H9 (cell line): ENCODE measurements at regions not wholly inside any gene's neighbourhood (a gene's known extent, or its start where the extent isn't known, plus 50 kb on each side); places are given as distances from the start of the nearest gene placed in this dataset.

Experiments
- DNase-seq: peaks from one replicate; pipeline ENCODE4 v3.0.0-alpha.2; 2017
- H2AFZ ChIP-seq: one replicate; pipeline ENCODE4 v1.6.1; 2013; ENCODE audit warnings: mild to moderate bottlenecking, low read length, control low read depth, moderate library complexity
- H2AK5ac ChIP-seq: 2 replicates; pipeline ENCODE4 v1.6.1; 2013; ENCODE audit warnings: low read length, control low read depth, mixed read lengths; ENCODE audit not compliant: insufficient read length
- H2BK120ac ChIP-seq: one replicate; pipeline ENCODE4 v1.6.1; 2013; ENCODE audit warnings: low read depth, mild to moderate bottlenecking, low read length, control low read depth, inconsistent platforms; ENCODE audit not compliant: poor library complexity, severe bottlenecking
- H2BK12ac ChIP-seq: 2 replicates; pipeline ENCODE4 v1.6.1; 2013; ENCODE audit warnings: low read length, control low read depth, mixed read lengths, low read depth; ENCODE audit not compliant: insufficient read length
- H2BK15ac ChIP-seq: 2 replicates; pipeline ENCODE4 v1.6.1; 2013; ENCODE audit warnings: low read depth, low read length, control low read depth
- H2BK20ac ChIP-seq: one replicate; pipeline ENCODE4 v1.6.1; 2013; ENCODE audit warnings: low read depth, mild to moderate bottlenecking, low read length, control low read depth, inconsistent platforms; ENCODE audit not compliant: poor library complexity, severe bottlenecking
- H2BK5ac ChIP-seq: 2 replicates; pipeline ENCODE4 v1.6.1; 2013; ENCODE audit warnings: low read length, control low read depth, mixed read lengths; ENCODE audit not compliant: insufficient read length
- H3K14ac ChIP-seq: 2 replicates; pipeline ENCODE4 v1.6.1; 2013; ENCODE audit warnings: low read length, control low read depth; ENCODE audit not compliant: insufficient read depth
- H3K18ac ChIP-seq: 2 replicates; pipeline ENCODE4 v1.6.1; 2013; ENCODE audit warnings: low read depth, mild to moderate bottlenecking, mixed read lengths, low read length, control low read depth; ENCODE audit not compliant: insufficient read length
- H3K23ac ChIP-seq: 2 replicates; pipeline ENCODE4 v1.6.1; 2013; ENCODE audit warnings: low read length, control low read depth, mixed read lengths, low read depth; ENCODE audit not compliant: insufficient read length
- H3K23me2 ChIP-seq: 2 replicates; pipeline ENCODE4 v1.6.1; 2013; ENCODE audit warnings: low read depth, mild to moderate bottlenecking, mixed read lengths, low read length, control low read depth; ENCODE audit not compliant: insufficient read length, poor library complexity, severe bottlenecking
- H3K27ac ChIP-seq: 2 replicates; pipeline ENCODE4 v1.5.1; 2013; ENCODE audit warnings: low read length, control low read depth, mixed read lengths, low read depth; ENCODE audit not compliant: insufficient read length
- H3K27me3 ChIP-seq: 2 replicates; pipeline ENCODE4 v1.6.1; 2013; ENCODE audit warnings: low read length, control low read depth, inconsistent platforms; ENCODE audit not compliant: insufficient read depth
- H3K4ac ChIP-seq: 2 replicates; pipeline ENCODE4 v1.6.1; 2013; ENCODE audit warnings: low read depth, mild to moderate bottlenecking, control low read depth, inconsistent platforms, low read length, moderate library complexity
- H3K4me1 ChIP-seq: 2 replicates; pipeline ENCODE4 v1.6.1; 2013; ENCODE audit warnings: low read length, control low read depth, inconsistent platforms; ENCODE audit not compliant: insufficient read depth
- H3K4me2 ChIP-seq: 2 replicates; pipeline ENCODE4 v1.6.1; 2013; ENCODE audit warnings: low read length, control low read depth, mixed read lengths; ENCODE audit not compliant: insufficient read length, insufficient read depth
- H3K56ac ChIP-seq: 2 replicates; pipeline ENCODE4 v1.6.1; 2013; ENCODE audit warnings: low read depth, mild to moderate bottlenecking, mixed read lengths, low read length, control low read depth; ENCODE audit not compliant: insufficient read length
- H3K79me1 ChIP-seq: 2 replicates; pipeline ENCODE4 v1.6.1; 2013; ENCODE audit warnings: low read depth, mild to moderate bottlenecking, moderate library complexity, low read length, control low read depth, inconsistent platforms; ENCODE audit not compliant: insufficient read depth, poor library complexity, severe bottlenecking
- H3K79me2 ChIP-seq: 2 replicates; pipeline ENCODE4 v1.6.1; 2013; ENCODE audit warnings: low read length, control low read depth, inconsistent platforms; ENCODE audit not compliant: insufficient read depth
- H3K9ac ChIP-seq: 2 replicates; pipeline ENCODE4 v1.6.1; 2013; ENCODE audit warnings: low read length, control low read depth, mixed read lengths; ENCODE audit not compliant: insufficient read length; ENCODE audit errors: extremely low read depth
- H3K9me3 ChIP-seq: one replicate; pipeline ENCODE4 v1.6.1; 2013; ENCODE audit warnings: low read depth, low read length, inconsistent platforms; ENCODE audit not compliant: control insufficient read depth
- H3T11ph ChIP-seq: one replicate; pipeline ENCODE4 v1.6.1; 2013; ENCODE audit warnings: mild to moderate bottlenecking, low read length, control low read depth, inconsistent platforms
- H4K20me1 ChIP-seq: one replicate; pipeline ENCODE4 v1.6.1; 2013; ENCODE audit not compliant: control insufficient read depth, insufficient read length, insufficient read depth
- H4K5ac ChIP-seq: 2 replicates; pipeline ENCODE4 v1.6.1; 2013; ENCODE audit warnings: low read depth, mild to moderate bottlenecking, mixed read lengths, low read length, control low read depth; ENCODE audit not compliant: insufficient read length
- H4K8ac ChIP-seq: replicated peaks from 2 replicates; pipeline ENCODE4 v1.6.1; 2013; ENCODE audit warnings: low read length, control low read depth, mixed read lengths, low read depth; ENCODE audit not compliant: insufficient read length
- H4K91ac ChIP-seq: 2 replicates; pipeline ENCODE4 v1.6.1; 2013; ENCODE audit warnings: low read depth, mild to moderate bottlenecking, moderate library complexity, mixed read lengths, low read length, control low read depth; ENCODE audit not compliant: insufficient read length
- H3K27ac Mint-ChIP-seq, 3 experiments: 2 replicates in 2 of 3; 3 replicates in 1 of 3; pipeline ENCODE4 v1.8.0; 2020 to 2021; ENCODE audit warnings: mixed read lengths in 3 of 3, mild to moderate bottlenecking in 1 of 3, moderate library complexity in 1 of 3
- H3K27me3 Mint-ChIP-seq: 2 replicates; pipeline ENCODE4 v1.8.0; 2021; ENCODE audit warnings: low read depth, mild to moderate bottlenecking, moderate library complexity, mixed read lengths
- H3K36me3 Mint-ChIP-seq, 3 experiments: 2 replicates in 2 of 3; 3 replicates in 1 of 3; pipeline ENCODE4 v1.8.0; 2020 to 2021; ENCODE audit warnings: low read depth in 3 of 3, mixed read lengths in 3 of 3; ENCODE audit not compliant: insufficient read depth in 1 of 3
- H3K4me1 Mint-ChIP-seq, 2 experiments: 2 replicates each; pipeline ENCODE4 v1.8.0; 2020; ENCODE audit warnings: mixed read lengths in 2 of 2
- H3K4me3 Mint-ChIP-seq, 2 experiments: 2 replicates in 1 of 2; 3 replicates in 1 of 2; pipeline ENCODE4 v1.8.0; 2020 to 2021; ENCODE audit warnings: mild to moderate bottlenecking in 2 of 2, mixed read lengths in 2 of 2, moderate library complexity in 1 of 2
- H3K9me3 Mint-ChIP-seq, 2 experiments: 2 replicates in 1 of 2; 3 replicates in 1 of 2; pipeline ENCODE4 v1.8.0; 2020; ENCODE audit warnings: mild to moderate bottlenecking in 2 of 2, mixed read lengths in 2 of 2, moderate library complexity in 1 of 2
- WGBS: extraction: QIAGEN DNeasy Blood & Tissue Kit; methylation state at CpG from one replicate; pipeline ENCODE4 v1.1.7; 2013; ENCODE audit warnings: missing lambda C conversion rate, low lambda C conversion rate, mixed read lengths; ENCODE audit not compliant: insufficient read length; ENCODE audit errors: extremely low coverage; 5-methylcytosine and 5-hydroxymethylcytosine counted together
- TF ChIP-seq, protein P1 (sequence below): fragments of 200-600 bp; sonication (generic); conservative IDR thresholded peaks from 3 replicates; pipeline ENCODE4 v1.8.0; 2021; ENCODE audit warnings: antibody characterized with exemption, mild to moderate bottlenecking

DNA sequence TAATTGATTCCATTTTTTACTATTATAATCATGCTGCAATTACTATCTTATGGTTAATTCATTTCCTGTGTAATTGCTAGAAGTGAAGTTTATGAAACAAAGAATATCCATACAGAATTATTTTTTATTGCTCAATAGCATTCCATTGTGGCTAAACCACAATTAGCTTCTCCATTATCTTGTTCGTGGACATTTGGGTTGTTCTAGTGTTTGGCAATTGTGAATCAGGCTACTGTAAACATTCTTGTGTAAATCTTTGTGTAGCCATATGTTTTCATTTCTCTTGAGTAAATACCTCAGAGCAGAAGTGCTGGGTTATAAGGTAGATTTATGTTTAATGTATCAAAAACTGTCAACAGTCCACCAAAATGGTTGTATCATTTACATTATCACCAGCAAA, 341.1 kb downstream of the MAT2B start:
- Histone ChIP-seq H3K14ac (no peak overlapping the region), H2AFZ (no peak overlapping the region), H2BK120ac (no peak overlapping the region), H3K27ac (no peak overlapping the region), H3K4me1 (no peaks in the 10 kb centered on the region), H2BK12ac (no peak overlapping the region), H2BK20ac (no peak overlapping the region), H4K8ac (no peak overlapping the region), H3T11ph (no peak overlapping the region), H4K5ac (no peak overlapping the region), H3K4ac (no peak overlapping the region), H3K79me2 (no peaks in the 10 kb centered on the region), H3K23ac (no peak overlapping the region), H4K91ac (no peak overlapping the region), H2BK5ac (no peak overlapping the region), H3K9me3 (no peaks in the 10 kb centered on the region), H3K79me1 (no peaks in the 10 kb centered on the region), H3K23me2 (no peaks in the 10 kb centered on the region), H3K27me3 (no peaks in the 10 kb centered on the region), H2AK5ac (no peak overlapping the region), H4K20me1 (no peaks in the 10 kb centered on the region), H3K9ac (no peak overlapping the region), H3K56ac (no peak overlapping the region), H2BK15ac (no peak overlapping the region), H3K18ac (no peak overlapping the region), H3K4me2 (no peak overlapping the region)
- Mint-ChIP-seq H3K4me3 (no peak overlapping the region), H3K4me1 (no peaks in the 10 kb centered on the region), H3K27ac (no peak overlapping the region), H3K27me3 (no peaks in the 10 kb centered on the region), H3K36me3 (no peaks in the 10 kb centered on the region; a peak in 1 of 7 replicates), H3K9me3 (no peaks in the 10 kb centered on the region)
- no peak for DNase-seq
- TF ChIP-seq, protein P1, sequence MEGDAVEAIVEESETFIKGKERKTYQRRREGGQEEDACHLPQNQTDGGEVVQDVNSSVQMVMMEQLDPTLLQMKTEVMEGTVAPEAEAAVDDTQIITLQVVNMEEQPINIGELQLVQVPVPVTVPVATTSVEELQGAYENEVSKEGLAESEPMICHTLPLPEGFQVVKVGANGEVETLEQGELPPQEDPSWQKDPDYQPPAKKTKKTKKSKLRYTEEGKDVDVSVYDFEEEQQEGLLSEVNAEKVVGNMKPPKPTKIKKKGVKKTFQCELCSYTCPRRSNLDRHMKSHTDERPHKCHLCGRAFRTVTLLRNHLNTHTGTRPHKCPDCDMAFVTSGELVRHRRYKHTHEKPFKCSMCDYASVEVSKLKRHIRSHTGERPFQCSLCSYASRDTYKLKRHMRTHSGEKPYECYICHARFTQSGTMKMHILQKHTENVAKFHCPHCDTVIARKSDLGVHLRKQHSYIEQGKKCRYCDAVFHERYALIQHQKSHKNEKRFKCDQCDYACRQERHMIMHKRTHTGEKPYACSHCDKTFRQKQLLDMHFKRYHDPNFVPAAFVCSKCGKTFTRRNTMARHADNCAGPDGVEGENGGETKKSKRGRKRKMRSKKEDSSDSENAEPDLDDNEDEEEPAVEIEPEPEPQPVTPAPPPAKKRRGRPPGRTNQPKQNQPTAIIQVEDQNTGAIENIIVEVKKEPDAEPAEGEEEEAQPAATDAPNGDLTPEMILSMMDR = no peak
- no CpG with 5 or more reads among the region's 1 CpG for WGBS
